ENCODE measurements at regions not wholly inside any gene's neighbourhood (a gene's known extent, or its start where the extent isn't known, plus 50 kb on each side); places are given as distances from the start of the nearest gene placed in this dataset.

DNA sequence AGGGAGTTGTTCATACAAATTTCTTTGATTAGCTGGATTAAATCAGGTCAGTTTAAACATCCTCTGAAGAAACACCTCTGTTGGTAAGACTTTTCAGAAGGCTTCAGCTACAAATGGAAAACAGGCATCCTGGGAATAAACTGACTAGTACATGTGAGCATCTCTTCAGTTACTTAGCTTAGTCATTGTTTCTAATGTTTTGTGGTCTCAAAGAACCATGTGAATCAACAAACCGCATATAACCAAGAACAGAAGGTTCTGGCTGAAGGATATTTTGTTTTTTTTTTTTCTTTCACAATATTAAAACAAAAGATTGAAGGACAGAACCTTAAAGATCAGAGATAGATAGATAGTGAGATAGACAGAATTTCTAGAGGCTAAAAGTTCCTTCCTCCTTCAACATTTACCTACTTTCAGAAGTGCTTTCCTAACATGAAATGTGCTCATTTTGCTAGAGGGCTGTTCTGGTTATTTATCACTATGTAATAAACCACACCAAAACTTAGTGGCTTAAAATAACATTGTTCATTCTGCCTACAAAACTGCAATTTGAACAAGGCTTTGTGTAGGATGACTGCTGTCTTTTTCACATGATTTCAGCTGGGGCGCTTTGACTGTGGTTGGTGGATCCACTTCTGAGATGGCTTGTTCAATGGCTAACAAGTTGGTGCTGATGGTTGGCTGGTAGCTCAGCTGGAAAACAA is 119.8 kb upstream of the PTGFR start:
- TF ChIP-seq, protein P1, sequence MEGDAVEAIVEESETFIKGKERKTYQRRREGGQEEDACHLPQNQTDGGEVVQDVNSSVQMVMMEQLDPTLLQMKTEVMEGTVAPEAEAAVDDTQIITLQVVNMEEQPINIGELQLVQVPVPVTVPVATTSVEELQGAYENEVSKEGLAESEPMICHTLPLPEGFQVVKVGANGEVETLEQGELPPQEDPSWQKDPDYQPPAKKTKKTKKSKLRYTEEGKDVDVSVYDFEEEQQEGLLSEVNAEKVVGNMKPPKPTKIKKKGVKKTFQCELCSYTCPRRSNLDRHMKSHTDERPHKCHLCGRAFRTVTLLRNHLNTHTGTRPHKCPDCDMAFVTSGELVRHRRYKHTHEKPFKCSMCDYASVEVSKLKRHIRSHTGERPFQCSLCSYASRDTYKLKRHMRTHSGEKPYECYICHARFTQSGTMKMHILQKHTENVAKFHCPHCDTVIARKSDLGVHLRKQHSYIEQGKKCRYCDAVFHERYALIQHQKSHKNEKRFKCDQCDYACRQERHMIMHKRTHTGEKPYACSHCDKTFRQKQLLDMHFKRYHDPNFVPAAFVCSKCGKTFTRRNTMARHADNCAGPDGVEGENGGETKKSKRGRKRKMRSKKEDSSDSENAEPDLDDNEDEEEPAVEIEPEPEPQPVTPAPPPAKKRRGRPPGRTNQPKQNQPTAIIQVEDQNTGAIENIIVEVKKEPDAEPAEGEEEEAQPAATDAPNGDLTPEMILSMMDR (IDR thresholded peaks at IDR 0.05; ENCODE audit: insufficient read depth, low read length, poor library complexity, severe bottlenecking) = no peak
- Histone ChIP-seq H3K27me3 (ENCODE audit: control insufficient read depth, insufficient read depth, low read length) (no peaks in the 10 kb centered on the region), H3K36me3 (ENCODE audit: control insufficient read depth, insufficient read depth, low read length) (no peaks in the 10 kb centered on the region), H3K4me3 (ENCODE audit: low read depth, low read length) (no peak overlapping the region)
- peak; percentile 19 for DNase-seq (ENCODE audit: low read depth)

DNA sequence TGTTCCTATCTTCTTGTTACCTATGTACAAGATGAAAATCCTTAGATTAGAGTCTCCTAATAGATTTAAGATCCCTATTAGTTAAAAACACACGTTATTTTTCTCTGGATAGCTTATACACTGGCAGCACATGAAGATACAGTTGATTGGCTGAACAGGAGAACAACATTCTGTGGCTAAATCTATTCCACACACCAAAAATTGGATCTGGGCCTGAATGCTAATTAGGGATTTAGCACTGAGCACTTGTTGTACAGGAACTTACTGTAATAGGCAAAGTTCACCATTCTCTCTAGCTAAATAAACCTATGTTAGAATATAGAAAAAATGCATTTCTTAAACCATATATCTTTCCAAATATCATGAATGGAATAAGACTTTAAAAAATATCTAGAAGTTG is 117.1 kb upstream of the PTGFR start:
- no peak for DNase-seq (ENCODE audit: low read depth)
- TF ChIP-seq, protein P1 (IDR thresholded peaks at IDR 0.05; ENCODE audit: insufficient read depth, low read length, poor library complexity, severe bottlenecking) = no peak
- Histone ChIP-seq H3K27me3 (ENCODE audit: control insufficient read depth, insufficient read depth, low read length) (no peaks in the 10 kb centered on the region), H3K36me3 (ENCODE audit: control insufficient read depth, insufficient read depth, low read length) (no peaks in the 10 kb centered on the region), H3K4me3 (ENCODE audit: low read depth, low read length) (no peak overlapping the region)

DNA sequence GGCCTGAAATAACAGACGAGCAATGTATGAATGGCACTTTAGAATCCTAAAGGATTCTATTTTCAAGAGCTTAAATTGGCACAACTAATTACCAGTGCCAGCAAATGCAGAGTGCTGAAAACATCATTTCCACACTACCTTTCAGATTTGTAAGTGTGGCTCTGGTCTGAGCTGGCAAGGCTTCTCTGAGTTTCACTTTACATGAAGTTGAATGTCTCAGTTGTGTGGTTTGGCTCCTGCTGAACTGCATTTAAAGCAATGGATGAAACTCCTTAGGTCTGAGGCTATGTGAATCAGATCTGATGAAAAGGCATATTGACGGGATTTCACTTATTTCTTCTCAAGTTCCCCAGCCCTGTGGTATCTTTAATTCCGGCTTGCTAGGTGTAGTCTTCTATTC is 114.8 kb upstream of the PTGFR start:
- Histone ChIP-seq H3K36me3 (ENCODE audit: control insufficient read depth, insufficient read depth, low read length) (no peaks in the 10 kb centered on the region), H3K27me3 (ENCODE audit: control insufficient read depth, insufficient read depth, low read length) (no peaks in the 10 kb centered on the region), H3K4me3 (ENCODE audit: low read depth, low read length) (no peak overlapping the region)
- DNase-seq (ENCODE audit: low read depth) = no peak
- TF ChIP-seq, protein P1 (IDR thresholded peaks at IDR 0.05; ENCODE audit: insufficient read depth, low read length, poor library complexity, severe bottlenecking) = no peak

DNA sequence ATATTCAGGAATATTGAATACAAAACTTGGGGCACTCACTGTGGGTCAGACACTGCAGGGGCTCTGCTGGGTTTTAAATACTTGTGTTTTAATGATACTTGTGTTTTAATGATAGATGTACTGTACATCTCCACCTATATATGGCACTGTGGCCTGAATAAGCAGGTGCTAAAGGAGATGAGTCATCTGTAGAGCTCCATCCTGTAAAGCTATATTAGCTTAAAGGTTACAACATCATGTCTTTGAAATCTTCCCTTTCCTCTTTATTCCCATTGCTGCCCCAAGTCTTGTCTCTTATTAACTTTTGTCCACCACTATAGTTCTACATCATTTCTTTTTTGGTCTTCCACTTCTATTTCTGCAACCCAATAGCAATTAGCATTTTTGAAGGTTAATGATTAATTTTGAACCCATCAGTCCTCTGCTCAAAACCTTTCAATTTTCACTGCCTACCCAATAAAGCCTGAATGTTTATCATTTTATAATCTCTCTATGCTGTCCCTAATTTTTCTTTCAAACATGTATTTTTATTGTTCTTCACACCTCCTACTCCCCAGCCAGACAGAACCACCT is 113.3 kb upstream of the PTGFR start:
- no peak overlapping the region for H3K4me3 ChIP-seq (ENCODE audit: low read depth, low read length)
- TF ChIP-seq, protein P1 (IDR thresholded peaks at IDR 0.05; ENCODE audit: insufficient read depth, low read length, poor library complexity, severe bottlenecking) = no peak
- no peaks in the 10 kb centered on the region for H3K36me3 ChIP-seq (ENCODE audit: control insufficient read depth, insufficient read depth, low read length)
- no peak for DNase-seq (ENCODE audit: low read depth)
- H3K27me3 ChIP-seq (ENCODE audit: control insufficient read depth, insufficient read depth, low read length) = no peaks in the 10 kb centered on the region

DNA sequence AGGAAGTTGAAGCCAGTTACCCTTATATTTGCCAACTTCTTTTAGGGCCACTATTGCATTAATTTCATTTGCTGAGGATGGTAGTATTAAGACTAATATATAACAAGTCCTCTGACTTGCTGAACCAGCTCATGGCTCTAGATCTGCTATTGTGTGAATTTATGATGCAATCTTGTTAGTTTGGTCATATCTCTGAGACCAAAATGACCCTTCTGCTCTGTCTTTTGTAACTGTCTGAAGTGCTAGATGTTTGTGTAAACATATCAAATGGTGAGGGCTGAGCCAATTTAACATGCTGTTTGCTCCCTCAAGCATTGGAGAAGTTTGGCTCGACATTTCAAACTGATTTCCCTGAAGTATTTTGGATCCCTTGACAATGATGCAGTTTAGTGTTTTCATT is 106.9 kb upstream of the PTGFR start:
- no peak for DNase-seq (ENCODE audit: low read depth)
- TF ChIP-seq, protein P1 (IDR thresholded peaks at IDR 0.05; ENCODE audit: insufficient read depth, low read length, poor library complexity, severe bottlenecking) = no peak
- Histone ChIP-seq H3K27me3 (ENCODE audit: control insufficient read depth, insufficient read depth, low read length) (no peaks in the 10 kb centered on the region), H3K4me3 (ENCODE audit: low read depth, low read length) (no peak overlapping the region), H3K36me3 (ENCODE audit: control insufficient read depth, insufficient read depth, low read length) (no peaks in the 10 kb centered on the region)
